Sigmoid colon (tissue), 4 donors: ENCODE measurements at regions not wholly inside any gene's neighbourhood (a gene's known extent, or its start where the extent isn't known, plus 50 kb on each side); places are given as distances from the start of the nearest gene placed in this dataset.

Experiments used
- CTCF ChIP-seq, 4 experiments: fragments of 450-650 bp in 3 of 4; fragments of 200-600 bp in 1 of 4; IDR thresholded peaks; one replicate each; pipeline ENCODE4 v1.5.1; 2016 to 2019; ENCODE audit warnings: antibody characterized with exemption in 4 of 4, mild to moderate bottlenecking in 3 of 4, moderate library complexity in 2 of 4
- EP300 ChIP-seq, 4 donors: sonication (generic); formaldehyde crosslinking; IDR thresholded peaks; one replicate each; pipeline ENCODE4 v1.6.1; 2017; ENCODE audit warnings: antibody characterized with exemption in 4 of 4
- POLR2A ChIP-seq, 2 donors: fragments of 450-650 bp; IDR thresholded peaks; one replicate each; pipeline ENCODE4 v1.6.1; 2016; ENCODE audit warnings: antibody characterized with exemption in 2 of 2, mild to moderate bottlenecking in 2 of 2, moderate library complexity in 2 of 2
- POLR2AphosphoS5 ChIP-seq, 4 donors: sonication (generic); formaldehyde crosslinking; IDR thresholded peaks; one replicate each; pipeline ENCODE4 v1.6.1; 2017; ENCODE audit warnings: antibody characterized with exemption in 4 of 4

GRCh38 chr6:122894791-122895190, 101.2 kb upstream of the CLVS2 start:
- TF ChIP-seq CTCF (IDR thresholded peaks at IDR 0.05): no peak
- TF ChIP-seq POLR2A (IDR thresholded peaks at IDR 0.05): no peak
- TF ChIP-seq POLR2AphosphoS5 (IDR thresholded peaks at IDR 0.05): no peak
- no peak for TF ChIP-seq EP300 (IDR thresholded peaks at IDR 0.05)
